ENCODE measurements at regions not wholly inside any gene's neighbourhood (a gene's known extent, or its start where the extent isn't known, plus 50 kb on each side); places are given as distances from the start of the nearest gene placed in this dataset.
"Not testable (repeated sequence)": the region's sequence is repeated elsewhere in the genome, so short reads cannot be mapped to it uniquely, and the experiment has no call there.

DNA sequence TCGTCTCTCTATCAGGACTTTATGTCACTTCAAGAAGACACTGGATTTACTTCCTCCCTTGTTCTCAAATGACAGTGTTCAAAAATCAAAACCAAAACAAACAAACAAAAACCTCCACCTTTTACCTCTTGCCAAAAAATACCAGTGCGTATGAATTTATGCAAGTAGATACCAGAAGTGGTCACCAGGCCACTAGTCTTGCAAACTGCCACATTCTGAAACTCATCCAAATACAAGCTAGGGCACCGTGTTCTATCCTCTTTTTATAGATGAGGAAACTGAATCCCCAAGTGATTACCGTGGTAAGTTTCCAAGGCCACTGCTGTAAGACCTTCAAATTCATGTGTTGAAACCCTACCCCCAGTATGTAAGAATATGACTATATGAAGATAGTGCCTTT lies 343.9 kb upstream of the KITLG start:
- no peak for TF ChIP-seq POLR2A (IDR thresholded peaks at IDR 0.05; ENCODE audit: low read length)
- no peak for TF ChIP-seq GATA1 (IDR thresholded peaks at IDR 0.05; ENCODE audit: low read depth, low read length)
- no peak for DNase-seq

DNA sequence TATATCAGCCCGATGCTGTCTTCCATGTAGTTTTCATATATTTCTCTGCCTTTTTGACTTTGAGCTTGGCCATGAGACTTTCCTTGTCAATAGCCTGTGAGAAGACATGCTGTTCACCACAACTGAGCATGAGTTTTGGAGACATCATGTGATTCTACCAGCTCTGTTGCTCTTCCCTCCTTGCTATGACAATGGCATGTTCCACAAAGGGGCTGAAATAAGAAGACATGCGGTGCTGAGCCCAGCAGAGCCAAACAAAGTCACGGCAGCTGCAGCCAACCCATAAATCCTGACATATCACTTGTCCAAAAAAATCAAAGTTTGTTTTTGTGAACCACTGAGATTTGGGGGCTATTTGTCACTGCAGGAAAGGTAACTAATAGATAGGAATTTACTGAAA lies 343.4 kb upstream of the KITLG start:
- TF ChIP-seq GATA1 (IDR thresholded peaks at IDR 0.05; ENCODE audit: low read depth, low read length): no peak
- TF ChIP-seq POLR2A (IDR thresholded peaks at IDR 0.05; ENCODE audit: low read length): no peak
- no peak for DNase-seq

DNA sequence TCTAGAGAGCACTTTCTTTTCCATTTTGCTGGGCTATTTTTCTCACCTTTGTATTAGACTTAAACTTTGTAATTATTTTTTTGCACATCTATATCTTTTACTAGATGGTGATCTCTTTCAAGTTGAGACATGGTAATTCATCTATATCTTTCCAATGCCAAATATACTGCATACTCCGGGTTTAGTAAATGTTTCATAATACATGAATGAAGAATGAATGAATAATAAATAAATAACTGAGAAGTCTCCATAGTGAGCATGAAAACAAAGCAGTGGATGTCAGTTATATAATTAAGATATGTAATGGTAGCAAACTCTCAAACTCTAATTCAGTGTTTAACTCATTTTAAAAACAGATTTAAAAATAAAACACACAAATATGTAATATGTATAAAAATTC lies 342.5 kb upstream of the KITLG start:
- DNase-seq: no peak
- TF ChIP-seq POLR2A (IDR thresholded peaks at IDR 0.05; ENCODE audit: low read length): no peak

DNA sequence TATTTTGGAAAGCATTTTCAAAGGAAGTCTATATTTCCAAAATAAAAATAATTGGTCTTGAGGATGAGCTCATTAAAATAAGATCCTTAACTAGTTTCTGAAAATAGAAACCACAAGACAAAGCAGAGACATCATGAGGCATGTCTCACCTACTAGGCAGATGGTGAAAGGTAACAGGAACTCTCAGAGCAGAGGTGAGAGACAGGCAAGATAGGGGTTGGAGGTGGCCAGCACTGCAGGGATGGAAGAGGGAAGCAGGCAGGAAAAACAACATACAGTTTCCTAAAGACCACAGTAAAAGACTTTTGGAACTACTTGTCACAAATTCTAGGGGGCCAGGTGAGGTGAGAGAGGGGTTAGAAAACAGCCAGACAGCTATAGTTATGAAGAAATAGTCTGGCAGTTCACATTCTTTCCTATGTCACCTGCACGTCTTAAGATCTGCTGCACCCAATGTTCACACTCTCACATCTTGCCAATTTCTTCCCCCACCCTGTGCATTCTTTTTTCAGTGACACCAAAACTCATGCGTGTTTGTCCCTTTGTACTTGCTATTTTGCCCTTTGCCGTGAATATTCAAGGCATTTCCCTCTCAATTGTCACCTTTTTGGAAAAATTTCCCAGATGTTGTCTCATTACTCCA lies 341.7 kb upstream of the KITLG start:
- TF ChIP-seq POLR2A (IDR thresholded peaks at IDR 0.05; ENCODE audit: low read length) (no peak), GATA1 (IDR thresholded peaks at IDR 0.05; ENCODE audit: low read depth, low read length) (no peak)
- DNase-seq: no peak

DNA sequence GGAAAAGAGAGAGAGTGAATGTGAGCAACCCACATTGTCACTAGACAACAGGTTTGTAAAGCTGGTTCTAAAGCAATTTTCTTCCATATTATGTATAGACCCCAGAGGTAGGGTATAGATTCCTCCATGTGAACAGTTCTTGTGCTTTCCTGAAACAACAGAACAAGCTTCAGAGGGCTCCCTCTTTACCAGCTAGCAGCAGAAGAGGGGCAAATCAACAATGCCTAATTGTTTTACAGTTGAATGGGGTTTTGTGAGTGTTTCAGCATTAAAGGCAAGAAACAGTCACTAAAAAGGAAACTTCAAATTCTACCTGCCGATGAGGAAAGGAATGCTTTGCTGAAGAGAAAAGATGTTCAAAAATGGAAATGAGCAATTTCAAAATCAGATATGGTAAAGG lies 341.2 kb upstream of the KITLG start:
- TF ChIP-seq POLR2A (IDR thresholded peaks at IDR 0.05; ENCODE audit: low read length) (no peak), GATA1 (IDR thresholded peaks at IDR 0.05; ENCODE audit: low read depth, low read length) (no peak)
- DNase-seq: no peak

DNA sequence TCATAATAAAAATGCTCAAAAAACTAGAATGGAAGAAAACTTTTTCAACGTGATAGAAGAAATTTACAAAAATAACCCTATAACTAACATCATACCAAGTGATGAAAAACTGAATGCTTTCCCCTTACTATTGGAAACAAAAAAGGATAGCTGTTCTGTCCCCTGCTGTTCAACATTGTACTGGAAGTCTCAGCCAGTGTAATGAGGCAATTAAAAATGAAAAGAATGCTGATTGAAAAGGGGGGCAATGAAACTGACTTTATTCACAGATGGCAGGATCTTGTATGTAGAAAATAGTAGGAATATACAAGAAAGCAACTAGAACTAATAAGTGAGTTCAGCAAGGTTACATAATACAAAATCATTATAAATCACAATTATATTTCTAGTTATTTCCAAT lies 337.9 kb upstream of the KITLG start:
- TF ChIP-seq POLR2A (IDR thresholded peaks at IDR 0.05; ENCODE audit: low read length): no peak
- DNase-seq: no peak

DNA sequence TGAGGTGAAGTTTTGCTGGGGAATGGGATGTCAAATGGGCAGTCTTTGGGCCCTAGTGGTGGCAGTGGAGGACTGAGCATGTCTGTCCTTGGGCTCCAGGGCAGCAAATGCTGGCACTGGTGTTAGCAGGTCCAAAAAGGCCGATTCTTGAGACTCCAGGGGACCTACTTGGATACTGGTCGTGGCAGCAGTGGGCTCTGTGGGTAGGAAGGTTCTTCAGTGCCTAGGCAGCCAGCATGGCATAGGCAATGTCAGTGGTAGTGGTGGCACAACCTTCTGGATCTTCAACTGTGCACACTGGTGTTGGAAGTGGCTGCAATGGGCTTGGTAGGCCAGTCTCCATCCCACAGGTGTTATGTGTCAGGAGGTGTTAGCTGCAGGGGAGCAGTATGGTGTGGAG lies 334.7 kb upstream of the KITLG start:
- no peak for DNase-seq
- TF ChIP-seq GATA1 (IDR thresholded peaks at IDR 0.05; ENCODE audit: low read depth, low read length): no peak
- no peak for TF ChIP-seq POLR2A (IDR thresholded peaks at IDR 0.05; ENCODE audit: low read length)

DNA sequence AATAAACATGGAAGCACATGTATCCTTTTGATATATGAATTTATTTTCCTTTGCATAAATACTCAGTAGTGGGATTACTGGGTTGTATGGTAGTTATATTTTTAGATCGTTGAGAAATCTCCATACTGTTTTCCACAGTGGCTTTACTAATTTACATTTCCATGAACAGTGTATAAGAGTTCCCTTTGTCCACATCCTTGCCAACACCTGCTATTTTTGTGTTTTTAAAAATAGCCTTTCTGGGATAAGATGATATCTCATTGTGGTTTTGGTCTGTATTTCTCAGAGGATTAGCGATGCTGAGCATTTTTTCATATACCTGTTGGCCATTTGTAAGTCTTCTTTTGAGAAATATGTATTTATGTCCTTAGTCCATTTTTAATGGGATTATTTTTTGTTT lies 329.2 kb upstream of the KITLG start:
- no peak for TF ChIP-seq POLR2A (IDR thresholded peaks at IDR 0.05; ENCODE audit: low read length)
- no peak for TF ChIP-seq GATA1 (IDR thresholded peaks at IDR 0.05; ENCODE audit: low read depth, low read length)
- DNase-seq: no peak

DNA sequence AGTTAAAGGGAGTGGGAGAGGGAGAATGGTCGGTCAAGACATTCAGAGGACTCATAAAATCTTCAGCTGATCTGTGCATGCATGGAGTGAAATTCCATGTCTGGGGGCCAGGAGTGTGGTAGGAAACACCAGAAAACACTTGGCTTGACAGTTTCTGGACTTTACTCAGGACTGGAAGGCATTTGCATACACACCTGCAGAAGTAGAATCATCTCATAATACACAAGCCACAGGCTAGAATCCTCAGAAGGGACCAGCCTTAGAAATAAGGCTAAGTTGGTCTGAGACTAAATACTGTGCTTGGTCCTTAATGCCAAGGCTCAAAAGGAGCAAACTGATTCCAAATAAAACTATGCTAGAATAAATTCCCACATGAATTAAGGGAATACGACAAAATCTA lies 328.1 kb upstream of the KITLG start:
- DNase-seq: no peak
- TF ChIP-seq POLR2A (IDR thresholded peaks at IDR 0.05; ENCODE audit: low read length) (no peak), GATA1 (IDR thresholded peaks at IDR 0.05; ENCODE audit: low read depth, low read length) (no peak)

DNA sequence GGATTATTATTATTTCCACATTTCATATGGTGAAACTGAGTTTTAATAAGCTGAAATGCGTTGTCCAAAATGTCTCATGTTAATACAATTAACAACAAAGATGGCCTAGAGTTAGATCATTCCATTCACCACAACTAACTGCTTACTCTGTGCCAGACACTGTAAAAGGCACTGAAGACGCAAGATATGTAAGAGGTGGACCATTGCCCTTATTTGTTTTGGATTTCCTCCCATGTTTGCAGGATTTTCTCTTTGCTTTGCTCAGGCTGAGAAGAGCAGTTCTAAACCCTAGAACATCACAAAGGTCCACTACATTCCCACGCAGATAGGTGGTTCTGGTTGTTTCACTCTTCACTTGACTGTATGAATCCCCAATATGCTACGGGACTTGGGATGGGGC lies 324.4 kb upstream of the KITLG start:
- DNase-seq: no peak
- TF ChIP-seq POLR2A (IDR thresholded peaks at IDR 0.05; ENCODE audit: low read length) (no peak), GATA1 (IDR thresholded peaks at IDR 0.05; ENCODE audit: low read depth, low read length) (no peak)

DNA sequence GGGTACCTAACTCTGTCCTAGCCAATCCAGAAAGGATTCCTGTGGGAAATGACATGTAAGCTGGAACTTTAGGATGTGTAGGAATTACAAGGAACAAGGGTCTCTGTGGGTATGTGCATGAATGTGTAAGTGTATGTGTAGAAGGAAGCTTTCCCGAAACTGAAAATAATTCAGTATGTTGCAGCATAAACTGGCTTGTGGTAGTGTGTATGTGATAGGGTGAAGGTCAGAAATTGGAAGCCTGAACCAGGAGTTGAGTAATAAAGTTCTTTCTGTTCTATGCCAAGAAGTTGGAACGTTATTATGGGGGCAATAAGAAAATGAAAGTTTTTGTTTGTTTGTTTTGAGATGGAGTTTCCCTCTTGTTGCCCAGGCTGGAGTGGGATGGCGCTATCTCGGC lies 323.1 kb upstream of the KITLG start:
- TF ChIP-seq POLR2A (IDR thresholded peaks at IDR 0.05; ENCODE audit: low read length) (no peak), GATA1 (IDR thresholded peaks at IDR 0.05; ENCODE audit: low read depth, low read length) (no peak)
- no peak for DNase-seq

DNA sequence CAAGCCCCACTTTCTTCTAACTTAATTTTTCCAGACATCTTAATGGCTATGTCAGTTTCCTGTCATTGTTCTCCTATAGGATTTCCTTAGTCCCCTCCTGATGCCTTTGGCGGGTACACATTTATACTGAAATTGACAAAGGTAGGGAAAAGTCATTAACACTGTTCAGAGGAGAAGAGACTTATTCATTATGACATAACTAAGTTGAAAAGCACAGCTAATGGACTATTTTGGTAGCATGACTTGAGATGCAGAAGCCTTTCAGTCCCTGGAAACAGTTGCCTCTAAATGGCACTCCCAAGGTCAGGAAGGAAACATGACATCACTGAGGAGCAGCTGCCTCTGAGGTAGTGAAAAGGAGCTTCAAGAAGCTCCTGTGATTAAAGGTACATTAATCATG lies 317.5 kb upstream of the KITLG start:
- no peak for DNase-seq
- TF ChIP-seq POLR2A (IDR thresholded peaks at IDR 0.05; ENCODE audit: low read length): no peak
- no peak for TF ChIP-seq GATA1 (IDR thresholded peaks at IDR 0.05; ENCODE audit: low read depth, low read length)

DNA sequence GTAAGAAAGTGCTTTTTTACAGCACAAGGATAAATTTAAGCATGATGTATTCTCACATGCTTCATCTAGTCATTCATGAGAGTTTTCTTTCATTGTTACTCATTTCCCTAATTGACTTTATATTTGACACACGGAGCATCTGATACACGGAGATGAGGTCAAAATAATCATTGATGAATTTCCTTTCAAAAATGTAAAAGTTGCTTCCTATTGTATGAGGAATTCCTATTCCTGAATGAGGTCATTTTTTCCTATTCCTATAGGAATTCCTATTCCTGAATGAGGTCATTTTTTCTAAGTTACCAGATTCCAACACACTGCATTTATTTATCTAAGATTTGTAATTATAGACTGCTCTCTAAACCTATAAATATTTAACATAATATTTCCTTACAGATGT lies 316.7 kb upstream of the KITLG start:
- DNase-seq: no peak
- no peak for TF ChIP-seq GATA1 (IDR thresholded peaks at IDR 0.05; ENCODE audit: low read depth, low read length)
- TF ChIP-seq POLR2A (IDR thresholded peaks at IDR 0.05; ENCODE audit: low read length): no peak

DNA sequence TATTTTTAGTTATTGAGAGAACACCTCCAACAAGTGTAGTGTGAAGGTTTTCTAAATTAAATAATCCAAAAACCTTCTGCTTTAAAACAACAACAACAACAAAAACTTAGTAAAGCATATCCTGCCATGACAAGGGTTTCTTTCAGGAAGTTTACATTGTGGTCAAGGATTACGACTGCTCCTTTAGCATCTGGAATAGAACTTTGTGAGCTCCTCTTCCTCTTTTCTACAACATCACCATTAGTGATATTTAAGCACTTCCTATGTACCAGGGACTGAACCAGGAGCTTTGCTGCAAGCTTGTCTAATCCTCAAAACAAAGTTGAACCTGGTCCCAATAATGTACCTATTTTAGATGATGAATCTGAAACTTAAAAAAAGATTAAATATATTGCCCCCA lies 315.4 kb upstream of the KITLG start:
- TF ChIP-seq POLR2A (IDR thresholded peaks at IDR 0.05; ENCODE audit: low read length) (no peak), GATA1 (IDR thresholded peaks at IDR 0.05; ENCODE audit: low read depth, low read length) (no peak)
- no peak for DNase-seq

DNA sequence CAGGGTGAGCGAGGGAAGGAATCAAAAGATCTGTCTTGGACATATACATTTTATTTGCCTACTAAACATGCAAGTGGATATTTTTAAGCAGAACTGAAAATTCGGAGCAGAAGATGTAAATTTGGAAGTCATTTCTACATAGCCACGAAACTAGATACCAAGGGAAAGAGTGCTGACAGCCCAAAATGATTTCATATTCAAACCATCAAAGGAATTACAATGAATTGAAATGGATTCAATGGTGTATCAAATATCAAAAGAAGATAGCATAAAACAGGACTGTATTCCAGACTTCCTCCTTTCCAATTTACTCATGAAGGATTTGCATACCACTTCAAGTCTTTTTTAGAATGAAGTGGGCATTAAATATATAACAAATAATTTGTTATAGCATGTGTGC lies 313.5 kb upstream of the KITLG start:
- no peak for TF ChIP-seq POLR2A (IDR thresholded peaks at IDR 0.05; ENCODE audit: low read length)
- no peak for TF ChIP-seq GATA1 (IDR thresholded peaks at IDR 0.05; ENCODE audit: low read depth, low read length)
- DNase-seq: no peak

DNA sequence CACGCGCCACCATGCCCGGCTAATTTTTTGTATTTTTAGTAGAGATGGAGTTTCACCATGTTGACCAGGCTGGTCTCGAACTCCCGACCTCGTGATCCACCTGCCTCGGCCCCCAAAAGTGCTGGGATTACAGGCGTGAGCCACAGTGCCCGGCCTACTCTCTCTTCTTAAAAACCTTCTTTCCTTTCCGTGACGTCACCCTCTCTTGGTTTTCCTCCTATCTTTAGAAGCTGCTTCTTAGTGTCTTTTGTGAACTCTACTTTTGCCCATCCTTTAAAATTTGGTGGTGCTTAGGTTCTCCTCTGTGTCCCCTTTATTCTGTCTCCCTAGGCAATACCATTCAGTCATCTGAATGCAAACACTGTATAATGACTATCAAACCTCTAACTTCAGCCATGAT lies 311.2 kb upstream of the KITLG start:
- DNase-seq: not testable (repeated sequence)
